BE2C (cell line): ENCODE measurements at regions not wholly inside any gene's neighbourhood (a gene's known extent, or its start where the extent isn't known, plus 50 kb on each side); places are given as distances from the start of the nearest gene placed in this dataset.

Source experiments
- DNase-seq: peaks from one replicate; pipeline ENCODE4 v3.0.0-alpha.2; 2020
- H3K27me3 ChIP-seq: fragments of 250-450 bp; sonication (Bioruptor Pico); 2 replicates; pipeline ENCODE4 v1.5.1; 2020; ENCODE audit warnings: mild to moderate bottlenecking
- H3K36me3 ChIP-seq: fragments of 250-450 bp; sonication (Bioruptor Pico); 2 replicates; pipeline ENCODE4 v1.5.1; 2020; ENCODE audit warnings: mild to moderate bottlenecking
- H3K4me1 ChIP-seq: fragments of 250-450 bp; sonication (Bioruptor Pico); 2 replicates; pipeline ENCODE4 v1.5.1; 2020
- H3K4me3 ChIP-seq: 2 replicates; pipeline ENCODE4 v1.5.1; 2011; ENCODE audit warnings: low read depth, low read length
- H3K9me3 ChIP-seq: fragments of 250-450 bp; sonication (Bioruptor Pico); 2 replicates; pipeline ENCODE4 v1.5.1; 2020
- CTCF ChIP-seq: IDR thresholded peaks from 2 replicates; pipeline ENCODE4 v1.5.1; 2012; ENCODE audit warnings: mild to moderate bottlenecking, low read depth, low read length

GRCh38 chr6:40957616-40958492 is 81.2 kb downstream of the UNC5CL start:
- Histone ChIP-seq H3K4me3 (no peak overlapping the region), H3K36me3 (no peaks in the 10 kb centered on the region), H3K27me3 (no peaks in the 10 kb centered on the region), H3K9me3 (no peaks in the 10 kb centered on the region), H3K4me1 (no peaks in the 10 kb centered on the region)
- TF ChIP-seq CTCF, result no peak
- DNase-seq, result no peak

- Histone ChIP-seq H3K4me1 (no peaks in the 10 kb centered on the region), H3K36me3 (no peaks in the 10 kb centered on the region), H3K9me3 (no peaks in the 10 kb centered on the region), H3K4me3 (no peak overlapping the region), H3K27me3 (no peaks in the 10 kb centered on the region; the same call in 1 of the 2 replicates)
- DNase-seq, result no peak
- no peak for TF ChIP-seq CTCF
Measured at GRCh38 chr6:40956936-40957335, 82.1 kb downstream of the UNC5CL start.

GRCh38 chr6:40955178-40955545 is 83.9 kb downstream of the UNC5CL start:
- no peak for TF ChIP-seq CTCF
- H3K9me3 ChIP-seq, result no peaks in the 10 kb centered on the region
- H3K27me3 ChIP-seq, result peaks cover 3% of the 10 kb centered on the region
- H3K4me1 ChIP-seq, result no peaks in the 10 kb centered on the region
- no peak overlapping the region for H3K4me3 ChIP-seq
- H3K36me3 ChIP-seq, result no peaks in the 10 kb centered on the region
- DNase-seq, result no peak

- DNase-seq, result no peak
- Histone ChIP-seq H3K9me3 (no peaks in the 10 kb centered on the region), H3K27me3 (peaks cover 3% of the 10 kb centered on the region), H3K4me3 (no peak overlapping the region), H3K36me3 (no peaks in the 10 kb centered on the region), H3K4me1 (no peaks in the 10 kb centered on the region)
- TF ChIP-seq CTCF, result no peak
Measured at GRCh38 chr6:40954446-40955177, 84.4 kb downstream of the UNC5CL start.

- no peak for TF ChIP-seq CTCF
- Histone ChIP-seq H3K4me3 (no peak overlapping the region), H3K27me3 (peaks cover 3% of the 10 kb centered on the region), H3K36me3 (no peaks in the 10 kb centered on the region), H3K4me1 (no peaks in the 10 kb centered on the region), H3K9me3 (no peaks in the 10 kb centered on the region)
- DNase-seq, result no peak
Measured at GRCh38 chr6:40953486-40953885, 85.5 kb downstream of the UNC5CL start.
